Immature natural killer cell (primary cell): ENCODE measurements at regions not wholly inside any gene's neighbourhood (a gene's known extent, or its start where the extent isn't known, plus 50 kb on each side); places are given as distances from the start of the nearest gene placed in this dataset.

Experiments
- DNase-seq, 3 donors: peaks; one replicate each; pipeline ENCODE4 v3.0.0; 2022; ENCODE audit warnings: mixed read lengths in 1 of 3
- H3K27ac Mint-ChIP-seq, 6 donors: one replicate each; pipeline ENCODE4 v1.8.0; 2020; ENCODE audit warnings: mixed read lengths in 6 of 6, mild to moderate bottlenecking in 5 of 6, inconsistent platforms in 4 of 6, moderate library complexity in 3 of 6
- H3K27me3 Mint-ChIP-seq, 3 donors: one replicate each; pipeline ENCODE4 v1.8.0; 2020 to 2021; ENCODE audit warnings: low read depth in 3 of 3, mild to moderate bottlenecking in 3 of 3, mixed read lengths in 3 of 3, moderate library complexity in 3 of 3, inconsistent platforms in 1 of 3
- H3K36me3 Mint-ChIP-seq, 3 donors: one replicate each; pipeline ENCODE4 v1.8.0; 2020; ENCODE audit warnings: mixed read lengths in 3 of 3, inconsistent platforms in 2 of 3, mild to moderate bottlenecking in 2 of 3
- H3K4me1 Mint-ChIP-seq, 2 donors: one replicate each; pipeline ENCODE4 v1.8.0; 2020; ENCODE audit warnings: inconsistent platforms in 2 of 2, mild to moderate bottlenecking in 2 of 2, mixed read lengths in 2 of 2, moderate library complexity in 1 of 2
- H3K4me3 Mint-ChIP-seq, 5 donors: one replicate each; pipeline ENCODE4 v1.8.0; 2020; ENCODE audit warnings: mild to moderate bottlenecking in 5 of 5, mixed read lengths in 5 of 5, inconsistent platforms in 3 of 5, moderate library complexity in 3 of 5
- H3K9me3 Mint-ChIP-seq, 6 donors: one replicate each; pipeline ENCODE4 v1.8.0; 2020; ENCODE audit warnings: mild to moderate bottlenecking in 6 of 6, mixed read lengths in 6 of 6, inconsistent platforms in 4 of 6, moderate library complexity in 3 of 6

GRCh38 chr15:31151301-31152233, 50.0 kb upstream of the TRPM1 start:
- no peaks in the 10 kb centered on the region for H3K27me3 Mint-ChIP-seq
- H3K27ac Mint-ChIP-seq: no peak overlapping the region
- no peak overlapping the region for H3K4me3 Mint-ChIP-seq
- DNase-seq: no peak
- H3K36me3 Mint-ChIP-seq: no peaks in the 10 kb centered on the region
- no peaks in the 10 kb centered on the region for H3K4me1 Mint-ChIP-seq
- H3K9me3 Mint-ChIP-seq: peaks cover 0 to 1% (median 0%) of the 10 kb centered on the region in 6 donors

GRCh38 chr15:31153531-31153930, 52.0 kb upstream of the TRPM1 start:
- H3K4me3 Mint-ChIP-seq: no peak overlapping the region
- no peaks in the 10 kb centered on the region for H3K36me3 Mint-ChIP-seq
- no peak for DNase-seq
- peaks cover 0 to under 1% (median 0%) of the 10 kb centered on the region in 6 donors for H3K9me3 Mint-ChIP-seq
- H3K27me3 Mint-ChIP-seq: peaks cover 0 to 3% (median 0%) of the 10 kb centered on the region in 3 donors
- H3K27ac Mint-ChIP-seq: no peak overlapping the region
- no peaks in the 10 kb centered on the region for H3K4me1 Mint-ChIP-seq

GRCh38 chr15:31155151-31155550, 53.6 kb upstream of the TRPM1 start:
- DNase-seq: no peak
- Mint-ChIP-seq H3K27ac (no peak overlapping the region), H3K9me3 (no peaks in the 10 kb centered on the region), H3K36me3 (no peaks in the 10 kb centered on the region), H3K4me3 (no peak overlapping the region), H3K4me1 (no peaks in the 10 kb centered on the region), H3K27me3 (peaks cover 0 to 3% (median 0%) of the 10 kb centered on the region in 3 donors)

- DNase-seq: no peak
- H3K27me3 Mint-ChIP-seq: peaks cover 0 to 3% (median 0%) of the 10 kb centered on the region in 3 donors
- H3K9me3 Mint-ChIP-seq: no peaks in the 10 kb centered on the region
- no peak overlapping the region for H3K27ac Mint-ChIP-seq
- no peak overlapping the region for H3K4me3 Mint-ChIP-seq
- no peaks in the 10 kb centered on the region for H3K36me3 Mint-ChIP-seq
- H3K4me1 Mint-ChIP-seq: no peaks in the 10 kb centered on the region
Measured at GRCh38 chr15:31156226-31156625, 54.7 kb upstream of the TRPM1 start.

DNA sequence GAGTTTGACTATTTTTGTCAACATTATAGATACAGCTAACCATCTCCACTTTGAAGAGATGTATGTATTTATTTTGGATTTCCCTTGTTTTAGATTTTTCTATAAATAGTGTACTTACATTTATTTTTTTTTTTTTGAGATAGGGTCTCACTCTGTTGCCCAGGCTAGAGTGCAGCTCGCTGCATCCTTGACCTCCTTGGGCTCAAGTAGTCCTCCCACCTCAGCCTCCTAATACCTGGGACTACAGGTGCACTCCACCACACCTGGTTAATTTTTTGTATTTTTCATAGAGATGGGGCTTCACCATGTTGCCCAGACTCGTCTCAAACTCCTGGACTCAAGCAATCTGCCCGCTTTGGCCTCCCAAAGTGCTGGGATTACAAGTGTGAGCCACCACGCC, 55.3 kb upstream of the TRPM1 start:
- Mint-ChIP-seq H3K27ac (no peak overlapping the region), H3K36me3 (no peaks in the 10 kb centered on the region), H3K27me3 (peaks cover 0 to 3% (median 0%) of the 10 kb centered on the region in 3 donors), H3K9me3 (no peaks in the 10 kb centered on the region), H3K4me3 (no peak overlapping the region), H3K4me1 (no peaks in the 10 kb centered on the region)
- no peak for DNase-seq

- H3K27me3 Mint-ChIP-seq: peaks cover 0 to 6% (median 2%) of the 10 kb centered on the region in 3 donors
- peaks cover 0 to 3% of the 10 kb centered on the region in 2 donors for H3K4me1 Mint-ChIP-seq
- H3K9me3 Mint-ChIP-seq: no peaks in the 10 kb centered on the region
- H3K36me3 Mint-ChIP-seq: no peaks in the 10 kb centered on the region
- peak overlapping the region in 1 of 6 donors; percentile 72 for H3K27ac Mint-ChIP-seq
- DNase-seq: no peak
- H3K4me3 Mint-ChIP-seq: no peak overlapping the region
Measured at GRCh38 chr15:31157644-31158069, 56.1 kb upstream of the TRPM1 start.

DNA sequence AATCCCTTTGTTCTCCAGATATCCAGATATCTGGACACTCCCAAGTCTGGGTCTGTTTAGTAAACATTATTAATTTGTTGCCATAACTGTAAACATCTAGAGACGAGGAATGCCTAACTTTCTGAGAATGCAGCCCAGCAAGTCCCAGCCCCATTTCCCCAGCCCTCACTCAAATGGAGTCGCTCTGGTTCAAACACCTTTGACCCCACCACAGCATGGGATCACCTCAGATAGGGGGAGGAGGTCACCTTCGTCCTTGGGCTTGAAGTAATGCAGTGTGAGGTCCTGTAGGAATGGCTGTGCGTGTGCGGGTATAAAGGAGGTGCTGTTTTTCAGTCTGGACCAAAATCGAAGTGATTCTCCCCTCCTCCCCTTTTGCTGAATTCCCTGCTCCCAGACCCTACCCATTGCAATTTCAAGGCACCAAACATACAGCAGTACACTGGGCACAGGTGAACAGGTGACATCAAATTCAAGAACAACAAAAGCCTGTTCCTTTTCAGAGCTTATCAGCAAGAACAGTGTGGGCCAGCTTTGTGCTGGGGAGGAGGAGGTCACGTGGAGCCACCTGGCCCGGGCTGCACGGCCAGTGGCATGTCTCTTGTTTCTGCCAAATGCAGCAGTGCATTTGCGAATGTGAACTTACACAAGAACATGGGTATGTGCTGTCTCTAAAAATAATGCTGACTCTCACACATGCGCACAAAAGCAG, 57.5 kb upstream of the TRPM1 start:
- Mint-ChIP-seq H3K9me3 (no peaks in the 10 kb centered on the region), H3K4me3 (no peak overlapping the region), H3K27me3 (peaks cover 2 to 6% (median 2%) of the 10 kb centered on the region in 3 donors), H3K4me1 (peaks cover 11 to 12% of the 10 kb centered on the region in 2 donors), H3K27ac (no peak overlapping the region), H3K36me3 (no peaks in the 10 kb centered on the region)
- DNase-seq: no peak

DNA sequence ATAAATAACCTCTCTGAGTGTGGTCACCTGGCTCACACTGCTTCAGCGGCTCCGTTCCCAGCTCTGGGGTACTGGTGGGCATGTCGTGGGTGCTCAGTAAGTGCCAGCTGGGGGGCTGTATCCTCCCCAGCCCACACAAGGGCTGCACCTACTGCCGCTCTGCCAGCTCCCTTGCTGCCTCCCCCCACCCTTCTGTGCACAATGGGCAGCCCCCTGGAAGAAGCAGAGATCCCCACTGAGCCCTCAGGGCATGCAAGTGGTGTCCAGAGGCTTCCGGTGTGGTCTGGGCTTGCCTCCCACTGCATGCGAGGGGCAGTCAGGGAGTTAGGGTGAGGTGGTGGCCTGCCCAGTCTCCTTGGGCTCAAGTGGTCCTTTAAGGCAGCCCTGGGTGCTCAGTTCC, 58.3 kb upstream of the TRPM1 start:
- H3K4me3 Mint-ChIP-seq: no peak overlapping the region
- DNase-seq: no peak
- peaks cover 2 to 6% (median 2%) of the 10 kb centered on the region in 3 donors for H3K27me3 Mint-ChIP-seq
- H3K4me1 Mint-ChIP-seq: peaks cover 11 to 17% of the 10 kb centered on the region in 2 donors
- H3K9me3 Mint-ChIP-seq: no peaks in the 10 kb centered on the region
- no peak overlapping the region for H3K27ac Mint-ChIP-seq
- no peaks in the 10 kb centered on the region for H3K36me3 Mint-ChIP-seq

- Mint-ChIP-seq H3K36me3 (no peaks in the 10 kb centered on the region), H3K4me1 (peaks cover 15 to 17% of the 10 kb centered on the region in 2 donors), H3K27me3 (peaks cover 2 to 6% (median 2%) of the 10 kb centered on the region in 3 donors), H3K27ac (no peak overlapping the region), H3K9me3 (no peaks in the 10 kb centered on the region), H3K4me3 (no peak overlapping the region)
- DNase-seq: no peak
Measured at GRCh38 chr15:31160297-31160696, 58.8 kb upstream of the TRPM1 start.

DNA sequence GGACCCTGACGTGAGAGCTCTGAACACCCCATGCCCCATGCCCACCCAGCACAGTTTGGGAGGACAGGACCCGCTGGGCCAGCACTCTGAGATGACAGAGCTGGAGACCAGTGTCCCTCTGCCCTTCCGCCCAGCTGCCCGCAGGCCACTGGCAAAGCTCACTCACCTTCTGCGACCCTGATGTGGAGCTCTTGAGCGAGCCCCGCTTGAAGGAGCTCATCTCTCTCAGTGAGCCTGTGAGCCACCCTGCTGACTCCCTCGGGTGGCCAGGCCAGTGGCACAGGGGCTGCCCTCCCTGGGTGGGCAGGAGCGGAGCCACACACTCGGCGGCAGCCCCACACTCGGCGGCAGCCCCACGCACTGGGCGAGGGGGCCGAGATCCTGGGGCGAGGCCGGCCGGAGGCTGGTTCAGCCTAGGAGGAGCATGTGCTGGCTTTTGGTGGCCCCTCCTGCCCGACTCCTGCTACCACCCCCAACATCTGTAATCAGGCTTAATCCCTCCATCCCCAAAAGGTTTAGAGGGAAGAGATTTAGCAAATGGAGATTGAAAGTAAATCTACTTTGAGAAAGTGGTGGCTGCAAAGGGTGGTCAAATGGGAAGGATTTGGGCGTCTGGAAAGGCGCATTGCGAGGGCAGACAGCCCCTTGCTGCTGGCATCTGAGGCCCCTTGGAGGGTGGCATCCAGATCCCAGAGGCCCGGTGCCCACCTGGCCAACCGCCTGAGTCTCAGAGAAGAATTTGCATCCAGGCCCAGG, 59.4 kb upstream of the TRPM1 start:
- Mint-ChIP-seq H3K27me3 (peaks cover 2 to 6% (median 2%) of the 10 kb centered on the region in 3 donors), H3K27ac (no peak overlapping the region), H3K4me3 (no peak overlapping the region), H3K4me1 (peaks cover 16 to 17% of the 10 kb centered on the region in 2 donors), H3K9me3 (no peaks in the 10 kb centered on the region), H3K36me3 (no peaks in the 10 kb centered on the region)
- no peak for DNase-seq

GRCh38 chr15:31161951-31162350, 60.4 kb upstream of the TRPM1 start:
- Mint-ChIP-seq H3K4me1 (peaks cover 20% of the 10 kb centered on the region in 2 donors), H3K27ac (peak overlapping the region in 2 of 6 donors; percentile 45 to 75), H3K4me3 (no peak overlapping the region), H3K9me3 (no peaks in the 10 kb centered on the region), H3K27me3 (peaks cover 2 to 6% (median 2%) of the 10 kb centered on the region in 3 donors), H3K36me3 (no peaks in the 10 kb centered on the region)
- DNase-seq: no peak

DNA sequence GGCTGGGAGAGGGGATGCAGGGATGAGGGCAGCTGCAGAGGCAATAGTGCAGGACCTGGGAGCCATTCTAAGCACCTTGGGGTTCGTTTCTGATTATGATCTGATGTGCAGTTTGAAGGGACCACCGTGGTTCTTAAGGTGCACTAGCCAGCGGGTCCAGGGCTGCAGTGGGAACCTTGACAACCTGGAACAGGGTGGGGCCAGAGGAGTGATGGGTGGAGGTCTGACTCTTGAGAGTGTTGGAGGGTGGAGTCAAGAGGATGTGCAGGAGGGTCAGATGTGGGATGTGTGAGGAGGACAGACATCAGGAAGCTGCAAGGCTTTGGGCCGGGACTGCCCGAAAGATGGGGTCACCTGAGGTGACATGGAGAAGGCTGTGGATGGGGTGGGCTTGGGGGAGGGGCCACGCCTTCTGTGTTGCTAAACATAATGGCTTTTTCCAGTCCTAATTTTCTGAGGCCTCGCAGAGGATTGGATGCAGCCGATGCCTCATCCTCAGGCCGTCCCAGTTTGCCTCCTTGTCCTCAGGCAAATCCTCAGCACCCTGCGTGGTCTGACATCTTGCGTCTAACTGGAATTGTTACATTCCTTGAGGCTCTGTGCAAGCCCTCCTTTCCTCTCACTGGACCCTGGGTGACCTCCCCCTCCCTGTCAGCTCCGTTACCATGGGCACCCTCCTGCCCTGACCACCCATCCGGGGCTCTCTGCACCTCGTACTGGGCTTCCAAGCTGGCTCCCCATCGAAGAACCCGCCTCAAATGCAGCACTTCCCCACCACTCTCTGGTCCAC, 61.4 kb upstream of the TRPM1 start:
- Mint-ChIP-seq H3K4me1 (peaks cover 29 to 30% of the 10 kb centered on the region in 2 donors), H3K36me3 (no peaks in the 10 kb centered on the region), H3K27ac (peak overlapping the region in 3 of 6 donors; percentile 24 to 50 (median 45)), H3K4me3 (no peak overlapping the region), H3K27me3 (peaks cover 4 to 8% (median 7%) of the 10 kb centered on the region in 3 donors), H3K9me3 (no peaks in the 10 kb centered on the region)
- no peak for DNase-seq
